HepG2 (cell line): ENCODE measurements at regions not wholly inside any gene's neighbourhood (a gene's known extent, or its start where the extent isn't known, plus 50 kb on each side); places are given as distances from the start of the nearest gene placed in this dataset.

Source experiments
- CTCF ChIP-seq: sonication (generic); formaldehyde crosslinking; IDR thresholded peaks from 2 replicates; pipeline ENCODE4 v1.5.0; 2020; ENCODE audit warnings: mild to moderate bottlenecking, missing genetic modification reagents, moderate library complexity
- RAD51 ChIP-seq: fragments of 450-650 bp; IDR thresholded peaks from 2 replicates; pipeline ENCODE4 v1.6.1; 2016; ENCODE audit warnings: borderline replicate concordance
- ZNF180 ChIP-seq: sonication (generic); formaldehyde crosslinking; IDR thresholded peaks from 2 replicates; pipeline ENCODE4 v1.4.0; 2020; ENCODE audit warnings: low read depth, missing genetic modification reagents, borderline replicate concordance
- ZNF383 ChIP-seq: sonication (generic); formaldehyde crosslinking; IDR thresholded peaks from 2 replicates; pipeline ENCODE4 v1.4.0; 2020; ENCODE audit warnings: missing genetic modification reagents, mild to moderate bottlenecking, borderline replicate concordance
- ZNF616 ChIP-seq: sonication (generic); formaldehyde crosslinking; IDR thresholded peaks from 2 replicates; pipeline ENCODE4 v1.5.0; 2020; ENCODE audit warnings: low read depth, mild to moderate bottlenecking, missing genetic modification reagents

DNA sequence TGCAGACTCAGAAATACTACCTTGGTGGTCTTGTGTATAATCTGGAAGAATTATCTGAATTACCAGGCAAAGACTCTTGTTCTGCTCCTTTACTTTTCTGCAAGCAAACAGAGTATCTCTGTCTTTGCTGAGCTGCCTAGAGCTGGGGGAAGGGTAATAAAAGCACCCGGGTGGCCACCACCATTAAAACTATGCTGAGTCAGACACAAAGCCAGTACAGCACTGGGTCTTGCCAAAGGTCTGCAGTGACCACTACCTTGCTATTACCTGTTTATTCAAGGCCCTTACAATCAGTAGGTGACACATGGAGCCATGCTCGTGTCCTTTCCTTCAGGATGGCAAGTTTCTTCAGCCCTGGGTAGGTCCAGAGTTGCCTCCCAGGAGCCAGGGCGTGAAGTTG lies 420.6 kb upstream of the CNTN5 start:
- TF ChIP-seq ZNF383 (CRISPR knock-in tag) (no peak), CTCF (CRISPR knock-in tag) (no peak), ZNF616 (CRISPR knock-in tag) (no peak), ZNF180 (CRISPR knock-in tag) (no peak), RAD51 (no peak)
